NT2/D1 (cell line): ENCODE measurements at regions not wholly inside any gene's neighbourhood (a gene's known extent, or its start where the extent isn't known, plus 50 kb on each side); places are given as distances from the start of the nearest gene placed in this dataset.

Experiments used
- SUZ12 ChIP-seq: IDR thresholded peaks from 2 replicates; pipeline ENCODE4 v1.6.1; 2011; ENCODE audit not compliant: insufficient read length, insufficient read depth; ENCODE audit errors: extremely low read depth
- ZNF274 ChIP-seq: IDR thresholded peaks from 2 replicates; pipeline ENCODE4 v1.6.1; 2011; ENCODE audit warnings: mild to moderate bottlenecking, low read depth, low read length

DNA sequence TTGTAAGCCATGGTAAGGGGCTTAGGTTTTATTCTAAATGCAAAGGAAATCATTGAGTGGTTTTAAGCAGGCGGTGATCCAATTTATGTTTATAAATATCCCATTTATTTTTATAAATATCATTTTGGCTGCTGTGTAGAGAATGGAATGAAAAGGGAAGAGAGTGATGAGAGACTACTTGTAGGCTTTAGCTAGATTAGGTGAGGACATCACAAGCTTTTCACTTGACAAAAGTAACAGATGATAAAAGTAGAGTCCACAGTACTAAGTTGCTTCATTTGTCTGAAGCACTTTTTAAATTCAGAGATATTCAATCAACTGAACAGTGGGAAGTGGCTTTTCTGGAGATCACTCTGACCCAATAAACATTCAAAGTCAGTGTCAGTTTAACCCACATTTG is 65.4 kb upstream of the FSHR start:
- TF ChIP-seq SUZ12, result no peak
- no peak for TF ChIP-seq ZNF274
